Fibroblast of lung (primary cell): ENCODE measurements at regions not wholly inside any gene's neighbourhood (a gene's known extent, or its start where the extent isn't known, plus 50 kb on each side); places are given as distances from the start of the nearest gene placed in this dataset.

Source experiments
- EZH2 ChIP-seq: IDR thresholded peaks from 2 replicates; pipeline ENCODE4 v1.5.1; 2012; ENCODE audit warnings: low read length, control low read depth, mild to moderate bottlenecking; ENCODE audit errors: missing control alignments
- TF ChIP-seq, protein P1 (sequence below), 2 donors: IDR thresholded peaks in 1 of 2; conservative IDR thresholded peaks in 1 of 2; 1 replicate in 1 of 2; 2 replicates in 1 of 2; pipeline ENCODE4 v1.5.1; 2011 to 2012; ENCODE audit warnings: low read length in 2 of 2, control low read depth in 1 of 2, inconsistent platforms in 1 of 2, low read depth in 1 of 2, mild to moderate bottlenecking in 1 of 2

DNA sequence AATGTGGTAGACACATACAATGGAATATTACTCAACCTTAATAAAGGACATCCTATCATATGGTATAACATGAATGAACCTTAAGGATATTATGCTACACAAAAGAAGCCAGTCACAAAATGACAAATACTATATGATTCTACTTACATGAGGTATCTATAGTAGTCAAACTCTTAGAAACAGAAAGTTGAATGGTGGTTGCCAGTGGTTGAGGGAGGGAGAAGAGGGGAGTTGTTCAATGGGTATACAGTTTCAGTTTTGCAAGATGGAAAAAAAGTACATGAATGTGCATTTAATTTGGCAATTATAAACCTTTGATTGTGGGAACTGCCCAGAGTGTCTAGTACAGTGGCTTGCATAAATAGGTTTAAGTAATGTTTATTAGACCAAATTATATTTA is 473.3 kb upstream of the ZNF608 start:
- TF ChIP-seq, protein P1, sequence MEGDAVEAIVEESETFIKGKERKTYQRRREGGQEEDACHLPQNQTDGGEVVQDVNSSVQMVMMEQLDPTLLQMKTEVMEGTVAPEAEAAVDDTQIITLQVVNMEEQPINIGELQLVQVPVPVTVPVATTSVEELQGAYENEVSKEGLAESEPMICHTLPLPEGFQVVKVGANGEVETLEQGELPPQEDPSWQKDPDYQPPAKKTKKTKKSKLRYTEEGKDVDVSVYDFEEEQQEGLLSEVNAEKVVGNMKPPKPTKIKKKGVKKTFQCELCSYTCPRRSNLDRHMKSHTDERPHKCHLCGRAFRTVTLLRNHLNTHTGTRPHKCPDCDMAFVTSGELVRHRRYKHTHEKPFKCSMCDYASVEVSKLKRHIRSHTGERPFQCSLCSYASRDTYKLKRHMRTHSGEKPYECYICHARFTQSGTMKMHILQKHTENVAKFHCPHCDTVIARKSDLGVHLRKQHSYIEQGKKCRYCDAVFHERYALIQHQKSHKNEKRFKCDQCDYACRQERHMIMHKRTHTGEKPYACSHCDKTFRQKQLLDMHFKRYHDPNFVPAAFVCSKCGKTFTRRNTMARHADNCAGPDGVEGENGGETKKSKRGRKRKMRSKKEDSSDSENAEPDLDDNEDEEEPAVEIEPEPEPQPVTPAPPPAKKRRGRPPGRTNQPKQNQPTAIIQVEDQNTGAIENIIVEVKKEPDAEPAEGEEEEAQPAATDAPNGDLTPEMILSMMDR (conservative IDR thresholded peaks at IDR 0.05 in 1 of 2, IDR thresholded peaks at IDR 0.05 in 1 of 2; ENCODE audit: low read depth in 1 of 2, low read length in 2 of 2) = no peak
- no peak for TF ChIP-seq EZH2
